ENCODE measurements at regions not wholly inside any gene's neighbourhood (a gene's known extent, or its start where the extent isn't known, plus 50 kb on each side); places are given as distances from the start of the nearest gene placed in this dataset.

GRCh38 chr2:206218156-206218555, 56.3 kb upstream of the ZDBF2 start:
- no peak overlapping the region for H2BK5ac ChIP-seq (ENCODE audit: low read depth, low read length, poor library complexity)
- H4K12ac ChIP-seq (ENCODE audit: low read depth, low read length) = no peak overlapping the region
- H3K27ac ChIP-seq (ENCODE audit: low read depth, low read length) = no peak overlapping the region
- no peak overlapping the region for H3K23ac ChIP-seq (ENCODE audit: low read length)
- no peaks in the 10 kb centered on the region for H3K79me2 ChIP-seq (ENCODE audit: control insufficient read depth, insufficient read depth, low read length, poor library complexity)
- no peak overlapping the region for H2BK120ac ChIP-seq (ENCODE audit: insufficient read depth, low read length, poor library complexity)
- H3K4me1 ChIP-seq (ENCODE audit: control insufficient read depth in 1 of 2, insufficient read depth in 2 of 2, low read length in 2 of 2) = no peaks in the 10 kb centered on the region
- H3K4ac ChIP-seq (ENCODE audit: low read depth, low read length) = no peak overlapping the region
- H3K9me3 ChIP-seq (ENCODE audit: insufficient read depth, low read depth, low read length) = no peaks in the 10 kb centered on the region
- peak; percentile 70 to 89 for DNase-seq
- H3K79me1 ChIP-seq (ENCODE audit: low read length) = no peaks in the 10 kb centered on the region
- no peak overlapping the region for H4K8ac ChIP-seq (ENCODE audit: low read depth, low read length)
- no peaks in the 10 kb centered on the region for H3K36me3 ChIP-seq (ENCODE audit: control insufficient read depth in 1 of 2, insufficient read depth in 2 of 2, low read length in 2 of 2)
- no peak overlapping the region for H3K4me3 ChIP-seq (ENCODE audit: low read depth, low read length)
- H2AFZ ChIP-seq (ENCODE audit: insufficient read depth, low read length, poor library complexity) = no peak overlapping the region
- WGBS (ENCODE audit: extremely low coverage, insufficient coverage, insufficient read length) = no CpG with 5 or more reads among the region's 4 CpGs
- no peak overlapping the region for H2BK12ac ChIP-seq (ENCODE audit: low read length)
- H3K18ac ChIP-seq (ENCODE audit: low read length) = no peak overlapping the region
- no peak overlapping the region for H2AK5ac ChIP-seq (ENCODE audit: low read length)
- no peak overlapping the region for H3K14ac ChIP-seq (ENCODE audit: low read length)
- H3K4me2 ChIP-seq (ENCODE audit: low read length) = no peak overlapping the region
- no peak overlapping the region for H3K9ac ChIP-seq (ENCODE audit: low read length)
- no peak overlapping the region for H4K91ac ChIP-seq (ENCODE audit: low read depth, low read length)
- no peaks in the 10 kb centered on the region for H3K27me3 ChIP-seq (ENCODE audit: insufficient read depth, low read length)

GRCh38 chr2:206218796-206219499, 55.5 kb upstream of the ZDBF2 start:
- Histone ChIP-seq H3K4me2 (ENCODE audit: low read length) (no peak overlapping the region), H3K27me3 (ENCODE audit: insufficient read depth, low read length) (no peaks in the 10 kb centered on the region), H2BK120ac (ENCODE audit: insufficient read depth, low read length, poor library complexity) (no peak overlapping the region), H3K36me3 (ENCODE audit: control insufficient read depth in 1 of 2, insufficient read depth in 2 of 2, low read length in 2 of 2) (no peaks in the 10 kb centered on the region), H2BK5ac (ENCODE audit: low read depth, low read length, poor library complexity) (no peak overlapping the region), H3K4me3 (ENCODE audit: low read depth, low read length) (no peak overlapping the region), H3K14ac (ENCODE audit: low read length) (no peak overlapping the region), H2AK5ac (ENCODE audit: low read length) (no peak overlapping the region), H3K23ac (ENCODE audit: low read length) (no peak overlapping the region), H3K79me2 (ENCODE audit: control insufficient read depth, insufficient read depth, low read length, poor library complexity) (no peaks in the 10 kb centered on the region), H3K79me1 (ENCODE audit: low read length) (no peaks in the 10 kb centered on the region), H2AFZ (ENCODE audit: insufficient read depth, low read length, poor library complexity) (no peak overlapping the region), H3K9ac (ENCODE audit: low read length) (no peak overlapping the region), H3K9me3 (ENCODE audit: insufficient read depth, low read depth, low read length) (no peaks in the 10 kb centered on the region), H4K8ac (ENCODE audit: low read depth, low read length) (no peak overlapping the region), H3K27ac (ENCODE audit: low read depth, low read length) (no peak overlapping the region), H3K4me1 (ENCODE audit: control insufficient read depth in 1 of 2, insufficient read depth in 2 of 2, low read length in 2 of 2) (no peaks in the 10 kb centered on the region), H4K12ac (ENCODE audit: low read depth, low read length) (no peak overlapping the region), H4K91ac (ENCODE audit: low read depth, low read length) (no peak overlapping the region), H3K18ac (ENCODE audit: low read length) (no peak overlapping the region), H3K4ac (ENCODE audit: low read depth, low read length) (no peak overlapping the region), H2BK12ac (ENCODE audit: low read length) (no peak overlapping the region)
- WGBS (ENCODE audit: extremely low coverage, insufficient coverage, insufficient read length) = no CpG with 5 or more reads among the region's 4 CpGs
- DNase-seq = peak in 1 of 2 donors; percentile 22

- no peaks in the 10 kb centered on the region for H3K79me2 ChIP-seq (ENCODE audit: control insufficient read depth, insufficient read depth, low read length, poor library complexity)
- H3K27ac ChIP-seq (ENCODE audit: low read depth, low read length) = no peak overlapping the region
- H3K9ac ChIP-seq (ENCODE audit: low read length) = no peak overlapping the region
- no peak overlapping the region for H3K4me3 ChIP-seq (ENCODE audit: low read depth, low read length)
- no peak overlapping the region for H3K4ac ChIP-seq (ENCODE audit: low read depth, low read length)
- H2AK5ac ChIP-seq (ENCODE audit: low read length) = no peak overlapping the region
- no peaks in the 10 kb centered on the region for H3K27me3 ChIP-seq (ENCODE audit: insufficient read depth, low read length)
- H3K18ac ChIP-seq (ENCODE audit: low read length) = no peak overlapping the region
- H4K8ac ChIP-seq (ENCODE audit: low read depth, low read length) = no peak overlapping the region
- H3K23ac ChIP-seq (ENCODE audit: low read length) = no peak overlapping the region
- no peak overlapping the region for H4K12ac ChIP-seq (ENCODE audit: low read depth, low read length)
- H2AFZ ChIP-seq (ENCODE audit: insufficient read depth, low read length, poor library complexity) = no peak overlapping the region
- WGBS (ENCODE audit: extremely low coverage, insufficient coverage, insufficient read length) = no CpG with 5 or more reads among the region's 3 CpGs
- H3K4me2 ChIP-seq (ENCODE audit: low read length) = no peak overlapping the region
- no peak for DNase-seq
- H2BK120ac ChIP-seq (ENCODE audit: insufficient read depth, low read length, poor library complexity) = no peak overlapping the region
- H3K4me1 ChIP-seq (ENCODE audit: control insufficient read depth in 1 of 2, insufficient read depth in 2 of 2, low read length in 2 of 2) = no peaks in the 10 kb centered on the region
- H3K9me3 ChIP-seq (ENCODE audit: insufficient read depth, low read depth, low read length) = no peaks in the 10 kb centered on the region
- no peak overlapping the region for H3K14ac ChIP-seq (ENCODE audit: low read length)
- no peak overlapping the region for H2BK5ac ChIP-seq (ENCODE audit: low read depth, low read length, poor library complexity)
- H2BK12ac ChIP-seq (ENCODE audit: low read length) = no peak overlapping the region
- no peaks in the 10 kb centered on the region for H3K36me3 ChIP-seq (ENCODE audit: control insufficient read depth in 1 of 2, insufficient read depth in 2 of 2, low read length in 2 of 2)
- no peaks in the 10 kb centered on the region for H3K79me1 ChIP-seq (ENCODE audit: low read length)
- H4K91ac ChIP-seq (ENCODE audit: low read depth, low read length) = no peak overlapping the region
Observed at GRCh38 chr2:206219957-206220356, 54.5 kb upstream of the ZDBF2 start.

- H2AK5ac ChIP-seq (ENCODE audit: low read length) = no peak overlapping the region
- no peak overlapping the region for H3K18ac ChIP-seq (ENCODE audit: low read length)
- no peaks in the 10 kb centered on the region for H3K36me3 ChIP-seq (ENCODE audit: control insufficient read depth in 1 of 2, insufficient read depth in 2 of 2, low read length in 2 of 2)
- no peak overlapping the region for H2BK120ac ChIP-seq (ENCODE audit: insufficient read depth, low read length, poor library complexity)
- H3K4ac ChIP-seq (ENCODE audit: low read depth, low read length) = no peak overlapping the region
- H4K8ac ChIP-seq (ENCODE audit: low read depth, low read length) = no peak overlapping the region
- H4K12ac ChIP-seq (ENCODE audit: low read depth, low read length) = no peak overlapping the region
- H3K23ac ChIP-seq (ENCODE audit: low read length) = no peak overlapping the region
- no peak overlapping the region for H4K91ac ChIP-seq (ENCODE audit: low read depth, low read length)
- H2AFZ ChIP-seq (ENCODE audit: insufficient read depth, low read length, poor library complexity) = no peak overlapping the region
- H3K79me2 ChIP-seq (ENCODE audit: control insufficient read depth, insufficient read depth, low read length, poor library complexity) = no peaks in the 10 kb centered on the region
- no peak overlapping the region for H2BK12ac ChIP-seq (ENCODE audit: low read length)
- H3K79me1 ChIP-seq (ENCODE audit: low read length) = no peaks in the 10 kb centered on the region
- H3K4me3 ChIP-seq (ENCODE audit: low read depth, low read length) = no peak overlapping the region
- H3K4me2 ChIP-seq (ENCODE audit: low read length) = no peak overlapping the region
- WGBS (ENCODE audit: extremely low coverage, insufficient coverage, insufficient read length) = no CpG with 5 or more reads among the region's 3 CpGs
- no peak overlapping the region for H3K27ac ChIP-seq (ENCODE audit: low read depth, low read length)
- no peak overlapping the region for H3K14ac ChIP-seq (ENCODE audit: low read length)
- H2BK5ac ChIP-seq (ENCODE audit: low read depth, low read length, poor library complexity) = no peak overlapping the region
- no peak overlapping the region for H3K9ac ChIP-seq (ENCODE audit: low read length)
- H3K9me3 ChIP-seq (ENCODE audit: insufficient read depth, low read depth, low read length) = no peaks in the 10 kb centered on the region
- H3K4me1 ChIP-seq (ENCODE audit: control insufficient read depth in 1 of 2, insufficient read depth in 2 of 2, low read length in 2 of 2) = no peaks in the 10 kb centered on the region
- DNase-seq = no peak
- H3K27me3 ChIP-seq (ENCODE audit: insufficient read depth, low read length) = no peaks in the 10 kb centered on the region
Observed at GRCh38 chr2:206220997-206221396, 53.5 kb upstream of the ZDBF2 start.
